NT2/D1 (cell line): ENCODE measurements at regions not wholly inside any gene's neighbourhood (a gene's known extent, or its start where the extent isn't known, plus 50 kb on each side); places are given as distances from the start of the nearest gene placed in this dataset.

Experiments used
- SUZ12 ChIP-seq: IDR thresholded peaks from 2 replicates; pipeline ENCODE4 v1.6.1; 2011; ENCODE audit not compliant: insufficient read length, insufficient read depth; ENCODE audit errors: extremely low read depth
- YY1 ChIP-seq: IDR thresholded peaks from 2 replicates; pipeline ENCODE4 v1.6.1; 2011; ENCODE audit not compliant: insufficient read length, insufficient read depth
- ZNF274 ChIP-seq: IDR thresholded peaks from 2 replicates; pipeline ENCODE4 v1.6.1; 2011; ENCODE audit warnings: mild to moderate bottlenecking, low read depth, low read length

- TF ChIP-seq YY1 (no peak), ZNF274 (no peak), SUZ12 (no peak)
These were observed 143.9 kb upstream of the SIX2 start for GRCh38 chr2:45153121-45153520.
